Parathyroid adenoma (tissue), 2 donors: ENCODE measurements at regions not wholly inside any gene's neighbourhood (a gene's known extent, or its start where the extent isn't known, plus 50 kb on each side); places are given as distances from the start of the nearest gene placed in this dataset.

Experiments
- H2AFZ ChIP-seq: fragments of 300-600 bp; sonication (generic); one replicate; pipeline ENCODE4 v1.7.0; 2017; ENCODE audit warnings: antibody characterized with exemption, mild to moderate bottlenecking
- H3K27ac ChIP-seq: fragments of 300-600 bp; sonication (generic); one replicate; pipeline ENCODE4 v1.7.0; 2017
- H3K27me3 ChIP-seq: fragments of 300-600 bp; sonication (generic); one replicate; pipeline ENCODE4 v1.7.0; 2017; ENCODE audit warnings: low read length; ENCODE audit not compliant: control insufficient read depth, insufficient read depth
- H3K36me3 ChIP-seq: fragments of 300-600 bp; sonication (generic); one replicate; pipeline ENCODE4 v1.7.0; 2017; ENCODE audit warnings: low read length; ENCODE audit not compliant: control insufficient read depth, insufficient read depth
- H3K4me1 ChIP-seq: fragments of 300-600 bp; sonication (generic); one replicate; pipeline ENCODE4 v1.7.0; 2017; ENCODE audit warnings: control low read depth
- H3K4me2 ChIP-seq: fragments of 300-600 bp; sonication (generic); one replicate; pipeline ENCODE4 v1.7.0; 2017; ENCODE audit warnings: low read length
- H3K4me3 ChIP-seq: fragments of 300-600 bp; sonication (generic); one replicate; pipeline ENCODE4 v1.7.0; 2017; ENCODE audit warnings: low read depth, low read length
- H3K79me2 ChIP-seq: fragments of 300-600 bp; sonication (generic); one replicate; pipeline ENCODE4 v1.7.0; 2017; ENCODE audit warnings: control low read depth
- H3K9ac ChIP-seq: fragments of 300-600 bp; sonication (generic); one replicate; pipeline ENCODE4 v1.7.0; 2017; ENCODE audit warnings: mild to moderate bottlenecking
- H3K9me3 ChIP-seq: fragments of 300-600 bp; sonication (generic); one replicate; pipeline ENCODE4 v1.7.0; 2017; ENCODE audit warnings: low read length; ENCODE audit not compliant: control insufficient read depth
- CTCF ChIP-seq: fragments of 300-600 bp; sonication (generic); IDR thresholded peaks from one replicate; pipeline ENCODE4 v1.7.0; 2017; ENCODE audit warnings: antibody characterized with exemption, mild to moderate bottlenecking
- donor health status: primary hyperparathyroidism.

GRCh38 chr1:25068829-25069228, 138.8 kb upstream of the RUNX3 start:
- Histone ChIP-seq H3K27ac (no peak overlapping the region), H3K9me3 (no peaks in the 10 kb centered on the region), H3K36me3 (no peaks in the 10 kb centered on the region), H3K79me2 (no peaks in the 10 kb centered on the region), H3K4me2 (no peak overlapping the region), H2AFZ (no peak overlapping the region), H3K4me3 (no peak overlapping the region), H3K27me3 (no peaks in the 10 kb centered on the region), H3K4me1 (no peaks in the 10 kb centered on the region), H3K9ac (no peak overlapping the region)
- TF ChIP-seq CTCF, result no peak

- H3K79me2 ChIP-seq, result no peaks in the 10 kb centered on the region
- TF ChIP-seq CTCF, result no peak
- no peak overlapping the region for H3K9ac ChIP-seq
- no peak overlapping the region for H2AFZ ChIP-seq
- H3K4me1 ChIP-seq, result no peaks in the 10 kb centered on the region
- H3K36me3 ChIP-seq, result no peaks in the 10 kb centered on the region
- H3K4me3 ChIP-seq, result no peak overlapping the region
- no peaks in the 10 kb centered on the region for H3K27me3 ChIP-seq
- no peak overlapping the region for H3K27ac ChIP-seq
- no peak overlapping the region for H3K4me2 ChIP-seq
- H3K9me3 ChIP-seq, result no peaks in the 10 kb centered on the region
Observed at GRCh38 chr1:25068316-25068715, 138.2 kb upstream of the RUNX3 start.

- H3K27ac ChIP-seq, result no peak overlapping the region
- no peak overlapping the region for H3K9ac ChIP-seq
- H3K27me3 ChIP-seq, result no peaks in the 10 kb centered on the region
- H3K79me2 ChIP-seq, result no peaks in the 10 kb centered on the region
- H3K9me3 ChIP-seq, result no peaks in the 10 kb centered on the region
- H2AFZ ChIP-seq, result no peak overlapping the region
- no peaks in the 10 kb centered on the region for H3K4me1 ChIP-seq
- TF ChIP-seq CTCF, result no peak
- H3K4me3 ChIP-seq, result no peak overlapping the region
- no peaks in the 10 kb centered on the region for H3K36me3 ChIP-seq
- H3K4me2 ChIP-seq, result no peak overlapping the region
Observed at GRCh38 chr1:25067518-25068251, 137.6 kb upstream of the RUNX3 start.

GRCh38 chr1:25066731-25067517, 136.8 kb upstream of the RUNX3 start:
- no peak overlapping the region for H3K4me2 ChIP-seq
- no peak overlapping the region for H2AFZ ChIP-seq
- H3K9ac ChIP-seq, result no peak overlapping the region
- no peak overlapping the region for H3K27ac ChIP-seq
- no peaks in the 10 kb centered on the region for H3K4me1 ChIP-seq
- H3K27me3 ChIP-seq, result no peaks in the 10 kb centered on the region
- TF ChIP-seq CTCF, result no peak
- no peaks in the 10 kb centered on the region for H3K79me2 ChIP-seq
- H3K9me3 ChIP-seq, result no peaks in the 10 kb centered on the region
- no peak overlapping the region for H3K4me3 ChIP-seq
- H3K36me3 ChIP-seq, result no peaks in the 10 kb centered on the region
